GM21367 (cell line): ENCODE measurements at regions not wholly inside any gene's neighbourhood (a gene's known extent, or its start where the extent isn't known, plus 50 kb on each side); places are given as distances from the start of the nearest gene placed in this dataset.

Source experiments
- ATAC-seq: cut with Tn5 transposase; IDR thresholded peaks from one replicate; pipeline ENCODE4 v1.9.1; 2021; ENCODE audit not compliant: unreplicated experiment

GRCh38 chr5:74324556-74324955 lies 316.0 kb downstream of the ENC1 start:
- ATAC-seq: no peak

- ATAC-seq: no peak
These were observed 317.6 kb downstream of the ENC1 start for GRCh38 chr5:74322944-74323343.

- no peak for ATAC-seq
These were observed 318.3 kb downstream of the ENC1 start for GRCh38 chr5:74322191-74322590.

- no peak for ATAC-seq
These were observed 319.2 kb downstream of the ENC1 start for GRCh38 chr5:74321326-74321725.

- no peak for ATAC-seq
These were observed 320.0 kb downstream of the ENC1 start for GRCh38 chr5:74320526-74320925.

- ATAC-seq: no peak
These were observed 321.5 kb downstream of the ENC1 start for GRCh38 chr5:74319076-74319475.

GRCh38 chr5:74316064-74316603 lies 324.4 kb downstream of the ENC1 start:
- no peak for ATAC-seq

- ATAC-seq: no peak
These were observed 325.6 kb downstream of the ENC1 start for GRCh38 chr5:74314906-74315305.

GRCh38 chr5:74313896-74314295 lies 326.6 kb downstream of the ENC1 start:
- ATAC-seq: no peak

GRCh38 chr5:74312746-74313145 lies 327.8 kb downstream of the ENC1 start:
- no peak for ATAC-seq

GRCh38 chr5:74311961-74312360 lies 328.6 kb downstream of the ENC1 start:
- no peak for ATAC-seq

GRCh38 chr5:74310997-74311930 lies 329.3 kb downstream of the ENC1 start:
- ATAC-seq: no peak

- no peak for ATAC-seq
These were observed 330.1 kb downstream of the ENC1 start for GRCh38 chr5:74310386-74310785.

GRCh38 chr5:74309050-74309449 lies 331.5 kb downstream of the ENC1 start:
- ATAC-seq: no peak

GRCh38 chr5:74306845-74307244 lies 333.7 kb downstream of the ENC1 start:
- ATAC-seq: no peak

GRCh38 chr5:74304536-74304935 lies 336.0 kb downstream of the ENC1 start:
- ATAC-seq: no peak

GRCh38 chr5:74303578-74303977 lies 336.9 kb downstream of the ENC1 start:
- ATAC-seq: no peak

GRCh38 chr5:74301576-74301975 lies 339.0 kb downstream of the ENC1 start:
- no peak for ATAC-seq

- ATAC-seq: no peak
These were observed 339.6 kb downstream of the ENC1 start for GRCh38 chr5:74300808-74301389.

GRCh38 chr5:74299833-74300232 lies 340.7 kb downstream of the ENC1 start:
- ATAC-seq: no peak

- ATAC-seq: no peak
These were observed 343.7 kb downstream of the ENC1 start for GRCh38 chr5:74296685-74297408.

GRCh38 chr5:74295676-74296075 lies 344.9 kb downstream of the ENC1 start:
- ATAC-seq: no peak
